H1 (cell line): ENCODE measurements at regions not wholly inside any gene's neighbourhood (a gene's known extent, or its start where the extent isn't known, plus 50 kb on each side); places are given as distances from the start of the nearest gene placed in this dataset.

Experiments
- ATF3 ChIP-seq: IDR thresholded peaks from 2 replicates; pipeline ENCODE4 v1.6.1; 2011; ENCODE audit warnings: low read depth, mild to moderate bottlenecking, low read length; ENCODE audit not compliant: insufficient read depth
- NRF1 ChIP-seq: IDR thresholded peaks from 2 replicates; pipeline ENCODE4 v1.6.1; 2011; ENCODE audit warnings: mild to moderate bottlenecking, low read depth, low read length, improper control_type of control experiment
- SAP30 ChIP-seq: fragments of 300-600 bp; sonication (generic); IDR thresholded peaks from 2 replicates; pipeline ENCODE4 v1.7.1; 2012; ENCODE audit warnings: low read length, moderate library complexity, mild to moderate bottlenecking, inconsistent platforms; ENCODE audit not compliant: insufficient read depth, insufficient replicate concordance
- SP1 ChIP-seq: IDR thresholded peaks from 2 replicates; pipeline ENCODE4 v1.6.1; 2011; ENCODE audit warnings: low read depth, low read length
- TF ChIP-seq, protein P1 (sequence below): fragments of 300-600 bp; sonication (generic); IDR thresholded peaks from 2 replicates; pipeline ENCODE4 v1.7.1; 2012; ENCODE audit warnings: low read length, moderate library complexity, mild to moderate bottlenecking, inconsistent platforms; ENCODE audit not compliant: insufficient replicate concordance

DNA sequence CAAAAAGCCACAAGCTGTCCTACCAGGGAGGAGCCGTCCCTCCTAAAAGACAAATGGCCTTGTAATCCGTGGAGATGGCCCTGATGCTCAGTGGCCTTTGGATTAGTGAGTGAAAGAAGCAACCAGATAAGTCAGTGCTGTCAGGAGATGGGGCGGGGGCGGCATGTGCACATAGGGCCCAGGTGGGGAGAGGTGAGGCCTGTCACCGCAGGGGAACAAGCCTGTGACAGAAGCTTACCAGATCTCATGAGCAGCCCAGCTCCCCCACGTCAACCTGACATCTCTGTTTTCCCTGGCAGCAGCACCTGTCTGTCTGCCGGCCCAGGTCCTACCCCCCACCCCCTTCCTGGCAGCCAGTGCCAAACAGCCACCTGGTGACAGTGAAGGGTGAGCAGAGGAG lies 162.6 kb downstream of the BUD13 start (continued):
- TF ChIP-seq, protein P1, sequence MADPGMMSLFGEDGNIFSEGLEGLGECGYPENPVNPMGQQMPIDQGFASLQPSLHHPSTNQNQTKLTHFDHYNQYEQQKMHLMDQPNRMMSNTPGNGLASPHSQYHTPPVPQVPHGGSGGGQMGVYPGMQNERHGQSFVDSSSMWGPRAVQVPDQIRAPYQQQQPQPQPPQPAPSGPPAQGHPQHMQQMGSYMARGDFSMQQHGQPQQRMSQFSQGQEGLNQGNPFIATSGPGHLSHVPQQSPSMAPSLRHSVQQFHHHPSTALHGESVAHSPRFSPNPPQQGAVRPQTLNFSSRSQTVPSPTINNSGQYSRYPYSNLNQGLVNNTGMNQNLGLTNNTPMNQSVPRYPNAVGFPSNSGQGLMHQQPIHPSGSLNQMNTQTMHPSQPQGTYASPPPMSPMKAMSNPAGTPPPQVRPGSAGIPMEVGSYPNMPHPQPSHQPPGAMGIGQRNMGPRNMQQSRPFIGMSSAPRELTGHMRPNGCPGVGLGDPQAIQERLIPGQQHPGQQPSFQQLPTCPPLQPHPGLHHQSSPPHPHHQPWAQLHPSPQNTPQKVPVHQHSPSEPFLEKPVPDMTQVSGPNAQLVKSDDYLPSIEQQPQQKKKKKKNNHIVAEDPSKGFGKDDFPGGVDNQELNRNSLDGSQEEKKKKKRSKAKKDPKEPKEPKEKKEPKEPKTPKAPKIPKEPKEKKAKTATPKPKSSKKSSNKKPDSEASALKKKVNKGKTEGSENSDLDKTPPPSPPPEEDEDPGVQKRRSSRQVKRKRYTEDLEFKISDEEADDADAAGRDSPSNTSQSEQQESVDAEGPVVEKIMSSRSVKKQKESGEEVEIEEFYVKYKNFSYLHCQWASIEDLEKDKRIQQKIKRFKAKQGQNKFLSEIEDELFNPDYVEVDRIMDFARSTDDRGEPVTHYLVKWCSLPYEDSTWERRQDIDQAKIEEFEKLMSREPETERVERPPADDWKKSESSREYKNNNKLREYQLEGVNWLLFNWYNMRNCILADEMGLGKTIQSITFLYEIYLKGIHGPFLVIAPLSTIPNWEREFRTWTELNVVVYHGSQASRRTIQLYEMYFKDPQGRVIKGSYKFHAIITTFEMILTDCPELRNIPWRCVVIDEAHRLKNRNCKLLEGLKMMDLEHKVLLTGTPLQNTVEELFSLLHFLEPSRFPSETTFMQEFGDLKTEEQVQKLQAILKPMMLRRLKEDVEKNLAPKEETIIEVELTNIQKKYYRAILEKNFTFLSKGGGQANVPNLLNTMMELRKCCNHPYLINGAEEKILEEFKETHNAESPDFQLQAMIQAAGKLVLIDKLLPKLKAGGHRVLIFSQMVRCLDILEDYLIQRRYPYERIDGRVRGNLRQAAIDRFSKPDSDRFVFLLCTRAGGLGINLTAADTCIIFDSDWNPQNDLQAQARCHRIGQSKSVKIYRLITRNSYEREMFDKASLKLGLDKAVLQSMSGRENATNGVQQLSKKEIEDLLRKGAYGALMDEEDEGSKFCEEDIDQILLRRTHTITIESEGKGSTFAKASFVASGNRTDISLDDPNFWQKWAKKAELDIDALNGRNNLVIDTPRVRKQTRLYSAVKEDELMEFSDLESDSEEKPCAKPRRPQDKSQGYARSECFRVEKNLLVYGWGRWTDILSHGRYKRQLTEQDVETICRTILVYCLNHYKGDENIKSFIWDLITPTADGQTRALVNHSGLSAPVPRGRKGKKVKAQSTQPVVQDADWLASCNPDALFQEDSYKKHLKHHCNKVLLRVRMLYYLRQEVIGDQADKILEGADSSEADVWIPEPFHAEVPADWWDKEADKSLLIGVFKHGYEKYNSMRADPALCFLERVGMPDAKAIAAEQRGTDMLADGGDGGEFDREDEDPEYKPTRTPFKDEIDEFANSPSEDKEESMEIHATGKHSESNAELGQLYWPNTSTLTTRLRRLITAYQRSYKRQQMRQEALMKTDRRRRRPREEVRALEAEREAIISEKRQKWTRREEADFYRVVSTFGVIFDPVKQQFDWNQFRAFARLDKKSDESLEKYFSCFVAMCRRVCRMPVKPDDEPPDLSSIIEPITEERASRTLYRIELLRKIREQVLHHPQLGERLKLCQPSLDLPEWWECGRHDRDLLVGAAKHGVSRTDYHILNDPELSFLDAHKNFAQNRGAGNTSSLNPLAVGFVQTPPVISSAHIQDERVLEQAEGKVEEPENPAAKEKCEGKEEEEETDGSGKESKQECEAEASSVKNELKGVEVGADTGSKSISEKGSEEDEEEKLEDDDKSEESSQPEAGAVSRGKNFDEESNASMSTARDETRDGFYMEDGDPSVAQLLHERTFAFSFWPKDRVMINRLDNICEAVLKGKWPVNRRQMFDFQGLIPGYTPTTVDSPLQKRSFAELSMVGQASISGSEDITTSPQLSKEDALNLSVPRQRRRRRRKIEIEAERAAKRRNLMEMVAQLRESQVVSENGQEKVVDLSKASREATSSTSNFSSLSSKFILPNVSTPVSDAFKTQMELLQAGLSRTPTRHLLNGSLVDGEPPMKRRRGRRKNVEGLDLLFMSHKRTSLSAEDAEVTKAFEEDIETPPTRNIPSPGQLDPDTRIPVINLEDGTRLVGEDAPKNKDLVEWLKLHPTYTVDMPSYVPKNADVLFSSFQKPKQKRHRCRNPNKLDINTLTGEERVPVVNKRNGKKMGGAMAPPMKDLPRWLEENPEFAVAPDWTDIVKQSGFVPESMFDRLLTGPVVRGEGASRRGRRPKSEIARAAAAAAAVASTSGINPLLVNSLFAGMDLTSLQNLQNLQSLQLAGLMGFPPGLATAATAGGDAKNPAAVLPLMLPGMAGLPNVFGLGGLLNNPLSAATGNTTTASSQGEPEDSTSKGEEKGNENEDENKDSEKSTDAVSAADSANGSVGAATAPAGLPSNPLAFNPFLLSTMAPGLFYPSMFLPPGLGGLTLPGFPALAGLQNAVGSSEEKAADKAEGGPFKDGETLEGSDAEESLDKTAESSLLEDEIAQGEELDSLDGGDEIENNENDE = no peak
- no peak for TF ChIP-seq SP1
- no peak for TF ChIP-seq ATF3
- TF ChIP-seq NRF1 = no peak
- TF ChIP-seq SAP30 = no peak
